ENCODE measurements at regions not wholly inside any gene's neighbourhood (a gene's known extent, or its start where the extent isn't known, plus 50 kb on each side); places are given as distances from the start of the nearest gene placed in this dataset.

- intact Hi-C loops (cut with micrococcal nuclease; ENCODE audit: unreplicated experiment) (no loop called here), in situ Hi-C loops (cut with MboI) (no loop called here)
- DNase-seq (ENCODE audit: low read depth, low spot score) (no peak), FAIRE-seq (no peak), ATAC-seq (peak; percentile 34; the same call in 1 of the 3 replicates)
- H3K36me3 ChIP-seq (ENCODE audit: control insufficient read depth in 2 of 2, insufficient read depth in 2 of 2, low read length in 1 of 2), result no peaks in the 10 kb centered on the region
- POLR2A ChIA-PET, result interaction anchor here (0.5 to 2.4 kb wide), 5 partner anchors 10 to 180 kb away, joined by 3 to 13 read pairs (median 8); no protein-coding TSS in a partner anchor
- no peaks in the 10 kb centered on the region for H4K20me1 ChIP-seq (ENCODE audit: control insufficient read depth, insufficient read depth)
- no peak overlapping the region for H3K27ac ChIP-seq (ENCODE audit: control insufficient read depth, insufficient read depth)
- no peaks in the 10 kb centered on the region; the same call in 2 of the 3 replicates for H3K9me3 ChIP-seq (replicated peaks; ENCODE audit: control insufficient read depth, insufficient read depth, low read length)
- H3K4me3 ChIP-seq, result no peak overlapping the region
- SMC1A ChIA-PET (ENCODE audit: uncharacterized antibody, unreplicated experiment), result interaction anchor here (1.1 to 3.0 kb wide), 3 partner anchors 11 to 59 kb away, joined by 3 to 18 read pairs (median 4); no protein-coding TSS in a partner anchor
- RAD21 ChIA-PET (ENCODE audit: unreplicated experiment), result interaction anchor here (0.8 to 1.9 kb wide), 8 partner anchors 12 to 396 kb away, joined by 3 to 6 read pairs (median 4); partner anchors contain the start of gene VEGFA
- H3K79me2 ChIP-seq (ENCODE audit: control insufficient read depth, insufficient read depth, low read length), result no peaks in the 10 kb centered on the region
- no peak overlapping the region for H3K4me2 ChIP-seq (ENCODE audit: control insufficient read depth, insufficient read depth)
- 71% methylated on average over 20 of the region's 20 CpGs for WGBS (ENCODE audit: insufficient coverage, insufficient replicate concordance, low lambda C conversion rate, missing lambda C conversion rate)
- CTCF ChIA-PET, result interaction anchor here (0.8 to 5.9 kb wide), 14 partner anchors 10 to 354 kb away, joined by 3 to 50 read pairs (median 4); partner anchors contain the start of gene VEGFA
- H3K27me3 ChIP-seq (replicated peaks in 1 of 2; ENCODE audit: control insufficient read depth in 2 of 2, insufficient read depth in 2 of 2, low read length in 1 of 2), result no peaks in the 10 kb centered on the region
- TF ChIP-seq YY1 (IDR thresholded peaks at IDR 0.05; ENCODE audit: low read depth, low read length) (peak; percentile 64), ZNF622 (IDR thresholded peaks at IDR 0.05) (no peak), RAD21 (IDR thresholded peaks at IDR 0.05; ENCODE audit: insufficient read depth, low read depth, low read length) (peak; percentile 49), CTCF (IDR thresholded peaks at IDR 0.05 in 2 of 3, conservative IDR thresholded peaks at IDR 0.05 in 1 of 3; ENCODE audit: control insufficient read depth in 2 of 3, extremely low read depth in 1 of 3, insufficient read depth in 1 of 3, low read depth in 3 of 3, low read length in 3 of 3) (peak; percentile 26 to 61 (median 57)), NFIC (IDR thresholded peaks at IDR 0.05; ENCODE audit: low read depth, low read length) (no peak)
- TF ChIP-seq, protein P1, sequence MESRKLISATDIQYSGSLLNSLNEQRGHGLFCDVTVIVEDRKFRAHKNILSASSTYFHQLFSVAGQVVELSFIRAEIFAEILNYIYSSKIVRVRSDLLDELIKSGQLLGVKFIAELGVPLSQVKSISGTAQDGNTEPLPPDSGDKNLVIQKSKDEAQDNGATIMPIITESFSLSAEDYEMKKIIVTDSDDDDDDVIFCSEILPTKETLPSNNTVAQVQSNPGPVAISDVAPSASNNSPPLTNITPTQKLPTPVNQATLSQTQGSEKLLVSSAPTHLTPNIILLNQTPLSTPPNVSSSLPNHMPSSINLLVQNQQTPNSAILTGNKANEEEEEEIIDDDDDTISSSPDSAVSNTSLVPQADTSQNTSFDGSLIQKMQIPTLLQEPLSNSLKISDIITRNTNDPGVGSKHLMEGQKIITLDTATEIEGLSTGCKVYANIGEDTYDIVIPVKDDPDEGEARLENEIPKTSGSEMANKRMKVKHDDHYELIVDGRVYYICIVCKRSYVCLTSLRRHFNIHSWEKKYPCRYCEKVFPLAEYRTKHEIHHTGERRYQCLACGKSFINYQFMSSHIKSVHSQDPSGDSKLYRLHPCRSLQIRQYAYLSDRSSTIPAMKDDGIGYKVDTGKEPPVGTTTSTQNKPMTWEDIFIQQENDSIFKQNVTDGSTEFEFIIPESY (IDR thresholded peaks at IDR 0.05), result peak; percentile 100
- H3K4me1 ChIP-seq (ENCODE audit: control insufficient read depth, insufficient read depth, low read length), result peaks cover 55% of the 10 kb centered on the region
- no peak overlapping the region for H3K9ac ChIP-seq (ENCODE audit: control insufficient read depth, insufficient read depth, low read length)
- no peak overlapping the region for H2AFZ ChIP-seq (ENCODE audit: control insufficient read depth, low read depth, low read length)
- no TSS peak for BruUV-seq (replicated peaks)
These were observed 64.3 kb downstream of the MRPL14 start for GRCh38 chr6:44062771-44063560.
